PC-9 (cell line): ENCODE measurements at regions not wholly inside any gene's neighbourhood (a gene's known extent, or its start where the extent isn't known, plus 50 kb on each side); places are given as distances from the start of the nearest gene placed in this dataset.

Source experiments
- BruUV-seq: library from RNA; stranded (reverse); fragments of 400-500 nt; replicated peaks from 2 replicates; lab custom pipeline; 2021; lab: Mats Ljungman, UMichigan
- CTCF ChIA-PET: fragments of 300-600 bp; sonication (Branson Sonifier 250); formaldehyde crosslinking; loops from one replicate; lab custom pipeline; 2022; ENCODE audit warnings: antibody characterized with exemption; lab: Charles Lee
- POLR2A ChIA-PET: fragments of 300-600 bp; sonication (Branson Sonifier 250); formaldehyde crosslinking; loops from one replicate; lab custom pipeline; 2022; ENCODE audit warnings: antibody characterized with exemption; ENCODE audit not compliant: unreplicated experiment; lab: Charles Lee
- DNase-seq, 2 experiments: peaks; one replicate each; pipeline versions ENCODE4 v3.0.0 to v3.0.0-alpha.2; 2015 to 2022; ENCODE audit warnings: mixed read lengths in 1 of 2
- H2AFZ ChIP-seq: fragments of 200-600 bp; sonication (generic); 2 replicates; pipeline ENCODE4 v1.8.1; 2017; ENCODE audit warnings: antibody characterized with exemption
- H3F3A ChIP-seq: fragments of 200-600 bp; sonication (generic); 2 replicates; pipeline ENCODE4 v1.8.1; 2017; ENCODE audit warnings: antibody characterized with exemption, mild to moderate bottlenecking, low read depth; ENCODE audit not compliant: insufficient read depth
- H3K27ac ChIP-seq: fragments of 200-600 bp; sonication (generic); 2 replicates; pipeline ENCODE4 v1.6.1; 2016; ENCODE audit warnings: mixed run types
- H3K27me3 ChIP-seq: fragments of 200-600 bp; sonication (generic); 2 replicates; pipeline ENCODE4 v1.6.1; 2016; ENCODE audit warnings: low read depth, mixed run types; ENCODE audit not compliant: insufficient read depth
- H3K36me3 ChIP-seq: fragments of 200-600 bp; sonication (generic); 2 replicates; pipeline ENCODE4 v1.6.1; 2016; ENCODE audit warnings: low read depth, mixed run types
- H3K4me1 ChIP-seq: fragments of 200-600 bp; sonication (generic); replicated peaks from 2 replicates; pipeline ENCODE4 v1.6.1; 2016; ENCODE audit warnings: mixed run types; ENCODE audit not compliant: insufficient read depth
- H3K4me2 ChIP-seq: fragments of 200-600 bp; sonication (generic); 2 replicates; pipeline ENCODE4 v1.6.1; 2017; ENCODE audit warnings: mixed run types
- H3K4me3 ChIP-seq: fragments of 200-600 bp; sonication (generic); 2 replicates; pipeline ENCODE4 v1.6.1; 2016; ENCODE audit warnings: mixed run types
- H3K79me2 ChIP-seq: fragments of 200-600 bp; sonication (generic); 2 replicates; pipeline ENCODE4 v1.6.1; 2017; ENCODE audit warnings: low read depth, mixed run types
- H3K9me2 ChIP-seq: fragments of 200-600 bp; sonication (generic); 2 replicates; pipeline ENCODE4 v1.8.1; 2017; ENCODE audit warnings: mild to moderate bottlenecking; ENCODE audit not compliant: insufficient read depth
- H3K9me3 ChIP-seq: fragments of 200-600 bp; sonication (generic); 2 replicates; pipeline ENCODE4 v1.8.1; 2016; ENCODE audit warnings: low read depth; ENCODE audit not compliant: insufficient read depth
- H4K20me1 ChIP-seq: fragments of 200-600 bp; sonication (generic); 2 replicates; pipeline ENCODE4 v1.8.1; 2017; ENCODE audit not compliant: insufficient read depth
- CTCF ChIP-seq: fragments of 200-600 bp; sonication (generic); conservative IDR thresholded peaks from 2 replicates; pipeline ENCODE4 v1.6.1; 2017; ENCODE audit warnings: mixed run types, antibody characterized with exemption, mild to moderate bottlenecking, moderate library complexity
- EZH2 ChIP-seq: fragments of 200-600 bp; sonication (generic); IDR thresholded peaks from 2 replicates; pipeline ENCODE4 v1.8.0; 2017; ENCODE audit warnings: antibody characterized with exemption, low read depth
- intact Hi-C: fragments of 100-400 bp; cut with micrococcal nuclease; formaldehyde crosslinking; loops from one replicate; pipeline ENCODE4 v1.10.0; 2022; ENCODE audit not compliant: unreplicated experiment

- H3F3A ChIP-seq, result no peaks in the 10 kb centered on the region
- H3K9me3 ChIP-seq, result no peaks in the 10 kb centered on the region
- no peak overlapping the region for H3K4me2 ChIP-seq
- H3K27ac ChIP-seq, result no peak overlapping the region
- TF ChIP-seq CTCF, result no peak
- no peak for TF ChIP-seq EZH2
- H3K4me1 ChIP-seq, result no peaks in the 10 kb centered on the region
- no peaks in the 10 kb centered on the region; the same call in 1 of the 2 replicates for H3K9me2 ChIP-seq
- no peaks in the 10 kb centered on the region for H3K36me3 ChIP-seq
- no TSS peak for BruUV-seq
- no peaks in the 10 kb centered on the region for H4K20me1 ChIP-seq
- H3K4me3 ChIP-seq, result no peak overlapping the region
- no peaks in the 10 kb centered on the region for H3K27me3 ChIP-seq
- H3K79me2 ChIP-seq, result no peaks in the 10 kb centered on the region
- POLR2A ChIA-PET, result no interaction called here
- intact Hi-C loops, result loop anchor here (10.0 kb wide), 1 partner anchor 355 kb away; no protein-coding TSS in a partner anchor
- no peak for DNase-seq
- CTCF ChIA-PET, result no interaction called here
- H2AFZ ChIP-seq, result no peak overlapping the region
Observed at GRCh38 chr5:101969742-101970141, 326.3 kb downstream of the SLCO4C1 start.

- H3K27me3 ChIP-seq, result no peaks in the 10 kb centered on the region
- no TSS peak for BruUV-seq
- no peaks in the 10 kb centered on the region for H3K36me3 ChIP-seq
- no peaks in the 10 kb centered on the region for H3K4me1 ChIP-seq
- no peaks in the 10 kb centered on the region for H4K20me1 ChIP-seq
- POLR2A ChIA-PET, result no interaction called here
- H3K4me3 ChIP-seq, result no peak overlapping the region
- H3K9me2 ChIP-seq, result no peaks in the 10 kb centered on the region; the same call in 1 of the 2 replicates
- no peak for DNase-seq
- CTCF ChIA-PET, result no interaction called here
- H3F3A ChIP-seq, result no peaks in the 10 kb centered on the region
- H3K27ac ChIP-seq, result no peak overlapping the region
- H3K79me2 ChIP-seq, result no peaks in the 10 kb centered on the region
- intact Hi-C loops, result no loop called here
- no peak overlapping the region for H2AFZ ChIP-seq
- TF ChIP-seq CTCF, result no peak
- no peak for TF ChIP-seq EZH2
- no peak overlapping the region for H3K4me2 ChIP-seq
- H3K9me3 ChIP-seq, result no peaks in the 10 kb centered on the region
Observed at GRCh38 chr5:101966476-101966875, 329.6 kb downstream of the SLCO4C1 start.

- POLR2A ChIA-PET, result no interaction called here
- intact Hi-C loops, result loop anchor here (5.0 kb wide), 1 partner anchor 1209 kb away; no protein-coding TSS in a partner anchor
Observed at GRCh38 chr5:101955891-101956290, 340.2 kb downstream of the SLCO4C1 start.

More at GRCh38 chr5:101955891-101956290, 340.2 kb downstream of the SLCO4C1 start:
- TF ChIP-seq CTCF, result no peak
- no peak for TF ChIP-seq EZH2
- H3K79me2 ChIP-seq, result no peaks in the 10 kb centered on the region
- no peak overlapping the region for H3K27ac ChIP-seq
- H3K4me2 ChIP-seq, result no peak overlapping the region
- no peaks in the 10 kb centered on the region for H3K27me3 ChIP-seq
- no peaks in the 10 kb centered on the region for H4K20me1 ChIP-seq
- no peaks in the 10 kb centered on the region for H3K9me2 ChIP-seq
- CTCF ChIA-PET, result no interaction called here
- H3K4me1 ChIP-seq, result no peaks in the 10 kb centered on the region
- H3K4me3 ChIP-seq, result no peak overlapping the region
- BruUV-seq, result no TSS peak
- H3K9me3 ChIP-seq, result no peaks in the 10 kb centered on the region
- H3F3A ChIP-seq, result no peaks in the 10 kb centered on the region
- H3K36me3 ChIP-seq, result no peaks in the 10 kb centered on the region
- DNase-seq, result no peak
- H2AFZ ChIP-seq, result no peak overlapping the region
